Skeletal muscle satellite cell (primary cell): ENCODE measurements at regions not wholly inside any gene's neighbourhood (a gene's known extent, or its start where the extent isn't known, plus 50 kb on each side); places are given as distances from the start of the nearest gene placed in this dataset.
"Not testable (repeated sequence)": the region's sequence is repeated elsewhere in the genome, so short reads cannot be mapped to it uniquely, and the experiment has no call there.

Experiments
- H3K27me3 ChIP-seq: 2 replicates; pipeline ENCODE4 v1.7.0; 2013; ENCODE audit warnings: low read length; ENCODE audit not compliant: control insufficient read depth, insufficient read depth
- H3K36me3 ChIP-seq: 2 replicates; pipeline ENCODE4 v1.7.0; 2013; ENCODE audit warnings: mild to moderate bottlenecking, control low read depth, low read length; ENCODE audit not compliant: insufficient read depth
- H3K4me1 ChIP-seq: 2 replicates; pipeline ENCODE4 v1.7.0; 2013; ENCODE audit warnings: low read length; ENCODE audit not compliant: control insufficient read depth, insufficient read depth
- H3K4me2 ChIP-seq: 2 replicates; pipeline ENCODE4 v1.7.0; 2013; ENCODE audit warnings: mild to moderate bottlenecking, low read length
- H3K4me3 ChIP-seq: 2 replicates; pipeline ENCODE4 v1.7.0; 2013; ENCODE audit warnings: low read length
- H3K9ac ChIP-seq: 2 replicates; pipeline ENCODE4 v1.7.0; 2013; ENCODE audit warnings: mild to moderate bottlenecking, low read depth, low read length, moderate library complexity
- H3K9me3 ChIP-seq: replicated peaks from 2 replicates; pipeline ENCODE4 v1.7.0; 2013; ENCODE audit warnings: mild to moderate bottlenecking, control low read depth, low read length

DNA sequence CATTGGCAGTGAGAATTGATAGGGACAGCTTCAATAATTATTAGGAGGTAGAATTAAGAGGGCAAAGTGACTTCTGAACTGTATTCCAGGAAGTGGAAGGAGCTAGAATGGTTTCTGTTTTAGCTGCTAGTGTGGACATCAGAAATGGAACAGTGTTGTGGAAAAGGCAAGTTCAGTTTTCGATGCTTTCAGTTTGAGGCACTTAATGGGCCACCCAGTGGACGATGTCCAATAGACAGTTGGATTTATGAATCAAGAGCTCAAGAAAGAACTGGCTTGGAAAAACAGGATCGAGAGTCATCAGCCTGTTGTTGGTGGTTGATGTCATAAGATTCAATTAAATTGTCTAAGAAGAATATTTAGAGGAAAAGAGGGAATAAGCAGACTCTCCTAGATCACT lies 136.3 kb downstream of the DYRK2 start:
- Histone ChIP-seq H3K4me1 (no peaks in the 10 kb centered on the region), H3K27me3 (no peaks in the 10 kb centered on the region), H3K9me3 (no peaks in the 10 kb centered on the region), H3K9ac (no peak overlapping the region), H3K36me3 (no peaks in the 10 kb centered on the region), H3K4me3 (no peak overlapping the region), H3K4me2 (no peak overlapping the region)

DNA sequence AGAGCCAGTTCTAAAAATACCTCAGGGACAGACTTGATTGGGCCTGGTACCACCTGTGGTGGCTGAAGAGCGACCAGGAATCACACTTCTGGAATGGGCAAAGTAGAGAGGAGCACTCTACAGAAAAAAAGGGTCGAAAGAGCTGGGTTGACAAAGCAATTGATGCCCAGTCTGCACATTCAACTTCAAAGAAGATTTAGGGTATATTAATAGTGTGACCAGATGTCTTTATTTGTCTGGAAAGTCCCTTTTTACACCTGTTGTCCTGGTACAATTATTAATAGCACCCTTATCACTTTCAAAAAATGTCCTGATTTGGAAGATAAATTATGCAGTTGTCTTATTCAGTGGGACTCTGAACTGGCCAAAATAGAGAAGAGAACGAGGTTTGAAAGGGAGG lies 137.5 kb downstream of the DYRK2 start:
- no peak overlapping the region for H3K9ac ChIP-seq
- no peaks in the 10 kb centered on the region for H3K9me3 ChIP-seq

GRCh38 chr12:67788118-67788517 lies 139.6 kb downstream of the DYRK2 start:
- H3K9ac ChIP-seq: no peak overlapping the region
- H3K27me3 ChIP-seq: no peaks in the 10 kb centered on the region
- no peak overlapping the region for H3K4me2 ChIP-seq
- no peaks in the 10 kb centered on the region for H3K9me3 ChIP-seq
- H3K4me3 ChIP-seq: no peak overlapping the region
- peaks cover 3% of the 10 kb centered on the region for H3K4me1 ChIP-seq
- no peaks in the 10 kb centered on the region for H3K36me3 ChIP-seq

More for the DNA sequence above, 137.5 kb downstream of the DYRK2 start:
- Histone ChIP-seq H3K36me3 (no peaks in the 10 kb centered on the region), H3K4me1 (peaks cover 3% of the 10 kb centered on the region), H3K27me3 (no peaks in the 10 kb centered on the region), H3K4me3 (no peak overlapping the region), H3K4me2 (no peak overlapping the region)

DNA sequence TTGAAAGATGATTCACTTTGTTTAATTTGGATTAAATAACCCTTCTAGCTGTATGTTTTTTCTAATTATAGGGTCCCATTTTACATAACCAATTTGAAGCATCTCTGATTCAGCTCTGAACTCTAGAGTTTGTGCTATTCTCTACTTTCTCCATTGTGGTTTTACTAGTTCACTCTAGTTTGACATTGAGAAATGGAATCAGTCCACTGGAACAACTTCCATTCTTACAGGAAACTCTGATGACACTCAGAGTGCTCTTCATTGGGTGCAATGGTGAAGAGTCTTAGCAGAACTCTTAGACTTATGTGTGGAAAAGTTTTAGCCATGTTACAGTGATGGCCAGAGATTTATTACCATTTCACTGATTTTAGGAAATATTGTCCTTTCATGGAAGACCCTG lies 140.7 kb downstream of the DYRK2 start:
- no peaks in the 10 kb centered on the region for H3K27me3 ChIP-seq
- H3K9me3 ChIP-seq: no peaks in the 10 kb centered on the region
- no peak overlapping the region for H3K9ac ChIP-seq
- H3K36me3 ChIP-seq: no peaks in the 10 kb centered on the region
- H3K4me3 ChIP-seq: no peak overlapping the region
- H3K4me2 ChIP-seq: no peak overlapping the region
- H3K4me1 ChIP-seq: peaks cover 6% of the 10 kb centered on the region

GRCh38 chr12:67790660-67791059 lies 142.1 kb downstream of the DYRK2 start:
- H3K9ac ChIP-seq: no peak overlapping the region
- H3K4me2 ChIP-seq: no peak overlapping the region
- H3K36me3 ChIP-seq: no peaks in the 10 kb centered on the region
- H3K9me3 ChIP-seq: no peaks in the 10 kb centered on the region
- no peak overlapping the region for H3K4me3 ChIP-seq
- H3K4me1 ChIP-seq: peaks cover 15% of the 10 kb centered on the region
- no peaks in the 10 kb centered on the region for H3K27me3 ChIP-seq

DNA sequence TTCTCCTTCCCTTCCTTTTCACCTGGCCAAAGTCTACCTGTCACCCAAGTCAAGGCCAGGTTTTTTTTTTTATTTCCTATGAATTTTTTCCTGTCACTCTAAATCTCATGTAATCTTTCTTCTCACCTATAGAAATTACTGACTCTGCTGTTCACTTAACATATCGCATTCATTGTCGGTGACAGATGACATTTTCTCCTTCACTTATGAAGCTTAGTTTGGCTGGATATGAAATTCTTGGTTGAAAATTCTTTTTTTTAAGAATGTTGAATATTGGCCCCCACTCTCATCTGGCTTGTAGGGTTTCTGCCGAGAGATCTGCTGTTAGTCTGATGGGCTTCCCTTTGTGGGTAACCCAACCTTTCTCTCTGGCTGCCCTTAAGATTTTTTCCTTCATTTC lies 142.8 kb downstream of the DYRK2 start:
- not testable (repeated sequence) for H3K9ac ChIP-seq, H3K4me3 ChIP-seq, H3K4me2 ChIP-seq, H3K36me3 ChIP-seq, H3K27me3 ChIP-seq, H3K9me3 ChIP-seq
- peaks cover 15% of the 10 kb centered on the region for H3K4me1 ChIP-seq

DNA sequence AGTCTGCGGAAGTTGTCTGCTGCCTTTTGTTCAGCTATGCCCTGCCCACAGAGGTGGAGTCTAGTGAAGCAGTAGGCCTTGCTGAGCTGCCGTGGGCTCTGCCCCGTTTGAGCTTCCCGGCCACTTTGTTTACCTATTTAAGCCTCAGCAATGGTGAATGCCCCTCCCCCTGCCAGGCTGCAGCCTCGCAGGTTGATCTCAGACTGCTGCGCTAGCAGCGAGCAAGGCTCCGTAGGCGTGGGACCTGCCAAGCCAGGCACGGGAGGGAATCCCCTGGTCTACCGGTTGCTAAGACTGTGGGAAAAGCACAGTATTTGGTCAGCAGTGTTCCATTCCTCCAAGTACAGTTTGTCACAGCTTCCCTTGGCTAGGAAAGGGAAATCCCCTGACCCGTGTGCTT lies 143.6 kb downstream of the DYRK2 start:
- Histone ChIP-seq H3K9me3 (no peaks in the 10 kb centered on the region), H3K4me1 (peaks cover 17% of the 10 kb centered on the region), H3K4me2 (no peak overlapping the region), H3K27me3 (no peaks in the 10 kb centered on the region), H3K9ac (no peak overlapping the region), H3K36me3 (no peaks in the 10 kb centered on the region), H3K4me3 (no peak overlapping the region)

GRCh38 chr12:67794161-67794560 lies 145.6 kb downstream of the DYRK2 start:
- Histone ChIP-seq H3K4me3 (no peak overlapping the region), H3K4me1 (peaks cover 21% of the 10 kb centered on the region), H3K4me2 (no peak overlapping the region), H3K9ac (no peak overlapping the region), H3K36me3 (no peaks in the 10 kb centered on the region), H3K27me3 (no peaks in the 10 kb centered on the region), H3K9me3 (no peaks in the 10 kb centered on the region)

DNA sequence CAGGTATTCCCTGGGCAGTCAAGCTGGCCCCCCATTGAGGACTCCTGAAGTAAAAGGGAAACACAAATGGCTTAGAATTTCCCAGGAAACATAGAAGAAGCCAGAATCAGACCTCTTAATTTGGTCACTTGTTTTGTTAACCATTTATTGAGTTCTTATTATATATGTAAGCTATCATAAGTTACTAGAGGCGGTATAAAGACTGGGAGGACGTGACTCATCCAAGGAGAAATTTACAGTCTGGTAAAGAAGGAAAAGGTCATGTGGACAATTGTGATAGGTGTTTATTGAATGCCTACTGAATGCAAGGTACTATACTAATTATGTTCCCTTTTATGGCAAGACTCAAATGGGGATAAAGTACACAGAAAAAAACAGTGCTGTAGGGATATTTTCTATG lies 146.7 kb downstream of the DYRK2 start:
- H3K4me2 ChIP-seq: no peak overlapping the region
- H3K27me3 ChIP-seq: no peaks in the 10 kb centered on the region

DNA sequence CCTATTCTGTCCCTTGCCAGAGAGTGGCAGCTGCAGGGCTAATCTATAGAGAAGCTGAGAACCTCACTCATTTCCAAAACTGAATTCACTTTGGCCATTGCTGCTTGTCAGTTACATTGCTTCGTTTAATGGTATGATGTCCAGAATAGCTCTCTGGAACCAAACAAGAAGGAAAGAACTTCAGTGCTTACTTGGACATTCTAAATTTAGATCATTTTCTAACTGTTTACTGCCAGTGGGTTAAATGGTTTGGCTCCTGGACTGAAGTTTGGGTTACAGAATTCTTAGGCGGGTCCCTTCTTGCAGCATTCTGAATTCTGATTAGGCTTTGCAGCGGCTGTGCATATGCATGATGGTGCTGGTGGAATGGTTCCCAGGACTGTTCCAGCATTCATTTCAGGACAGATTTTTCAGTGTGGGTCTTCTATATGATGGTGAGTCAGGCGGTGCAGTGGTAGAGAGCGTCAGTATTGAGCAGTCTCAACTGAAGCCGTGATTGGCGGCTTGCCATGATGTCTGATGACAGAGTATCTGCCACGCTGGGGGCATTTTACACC lies 148.7 kb downstream of the DYRK2 start:
- peaks cover 17% of the 10 kb centered on the region for H3K4me1 ChIP-seq
- H3K36me3 ChIP-seq: no peaks in the 10 kb centered on the region
- H3K9ac ChIP-seq: no peak overlapping the region
- H3K9me3 ChIP-seq: no peaks in the 10 kb centered on the region
- H3K4me3 ChIP-seq: no peak overlapping the region
- H3K27me3 ChIP-seq: no peaks in the 10 kb centered on the region
- H3K4me2 ChIP-seq: no peak overlapping the region

More for the DNA sequence above, 146.7 kb downstream of the DYRK2 start:
- Histone ChIP-seq H3K4me1 (peaks cover 21% of the 10 kb centered on the region), H3K9ac (no peak overlapping the region), H3K36me3 (no peaks in the 10 kb centered on the region), H3K9me3 (no peaks in the 10 kb centered on the region), H3K4me3 (no peak overlapping the region)

DNA sequence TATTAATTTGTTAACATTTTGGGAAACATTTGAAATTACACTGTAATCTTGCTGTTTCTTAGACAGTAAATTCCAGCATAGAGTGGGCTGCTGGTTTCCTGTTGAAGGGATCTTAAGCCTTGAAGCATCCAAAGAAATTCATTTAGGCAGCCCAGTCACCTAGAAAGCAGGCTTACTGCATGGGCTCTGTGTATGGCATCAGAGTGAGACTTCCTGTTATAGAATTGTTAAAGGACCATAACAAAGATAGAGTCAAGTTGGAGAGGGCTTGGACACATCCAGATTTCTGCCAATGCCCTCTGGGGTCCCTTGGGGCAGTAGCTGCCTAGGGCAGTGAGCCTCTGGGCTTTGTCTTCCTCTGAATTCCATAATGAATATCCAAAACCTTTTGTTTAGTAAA lies 149.2 kb downstream of the DYRK2 start:
- no peaks in the 10 kb centered on the region for H3K9me3 ChIP-seq
- no peak overlapping the region for H3K4me3 ChIP-seq
- H3K36me3 ChIP-seq: no peaks in the 10 kb centered on the region
- no peaks in the 10 kb centered on the region for H3K27me3 ChIP-seq
- no peak overlapping the region for H3K9ac ChIP-seq
- H3K4me1 ChIP-seq: peaks cover 17% of the 10 kb centered on the region
- no peak overlapping the region for H3K4me2 ChIP-seq

GRCh38 chr12:67798768-67799167 lies 150.2 kb downstream of the DYRK2 start:
- Histone ChIP-seq H3K27me3 (no peaks in the 10 kb centered on the region), H3K4me1 (peaks cover 17% of the 10 kb centered on the region), H3K9me3 (no peaks in the 10 kb centered on the region), H3K4me2 (no peak overlapping the region), H3K4me3 (no peak overlapping the region), H3K36me3 (no peaks in the 10 kb centered on the region), H3K9ac (no peak overlapping the region)
